HepG2 (cell line): ENCODE measurements at regions not wholly inside any gene's neighbourhood (a gene's known extent, or its start where the extent isn't known, plus 50 kb on each side); places are given as distances from the start of the nearest gene placed in this dataset.

Source experiments
- ATAC-seq: fragments of 200-7000 bp; cut with Tn5 transposase; 3 replicates; pipeline ENCODE4 v1.9.1; 2020; ENCODE audit warnings: mild to moderate bottlenecking, moderate library complexity
- BruUV-seq: library from RNA; stranded (reverse); fragments of 400-500 nt; replicated peaks from 2 replicates; lab custom pipeline; 2021; lab: Mats Ljungman, UMichigan
- CTCF ChIA-PET: fragments of 300-600 bp; formaldehyde crosslinking; extraction: SDS; loops from one replicate; lab custom pipeline; 2021; ENCODE audit warnings: low total read pairs, inconsistent platforms, low intra/inter-chr PET ratio; lab: Yijun Ruan, JAX
- POLR2A ChIA-PET: fragments of 350-600 bp; sonication (Branson Sonifier 250); formaldehyde crosslinking; loops from one replicate; lab custom pipeline; 2020; ENCODE audit warnings: antibody characterized with exemption, inconsistent platforms; lab: Yijun Ruan, JAX
- DNase-seq: peaks from one replicate; pipeline ENCODE4 v3.0.0-alpha.2; 2015; ENCODE audit warnings: low spot score
- FAIRE-seq: peaks from 3 replicates; lab custom pipeline; 2011; peaks lifted over from hg19 to GRCh38; lab: Jason Lieb, UNC
- H2AFZ ChIP-seq: one replicate; pipeline ENCODE4 v1.6.1; 2011; ENCODE audit warnings: low read length, inconsistent platforms
- H3K27ac ChIP-seq: fragments of 300-600 bp; 3 replicates; pipeline ENCODE4 v1.8.0; 2011; ENCODE audit warnings: mixed run types, mild to moderate bottlenecking, mixed read lengths, low read length, inconsistent platforms; ENCODE audit not compliant: insufficient read depth; ENCODE audit errors: extremely low read length
- H3K27me3 ChIP-seq, 2 experiments: fragments of 200-600 bp in 1 of 2; 2 replicates in 1 of 2; 3 replicates in 1 of 2; pipeline versions ENCODE4 v1.6.0 to v1.8.0; 2011; ENCODE audit warnings: low read length in 2 of 2, mild to moderate bottlenecking in 2 of 2, moderate library complexity in 2 of 2, inconsistent platforms in 1 of 2; ENCODE audit not compliant: insufficient read depth in 2 of 2, control insufficient read depth in 1 of 2
- H3K36me3 ChIP-seq, 2 experiments: fragments of 200-600 bp in 1 of 2; replicated peaks in 1 of 2; 2 replicates in 1 of 2; 3 replicates in 1 of 2; pipeline versions ENCODE4 v1.5.1 to v1.8.0; 2011; ENCODE audit warnings: low read length in 2 of 2, inconsistent platforms in 1 of 2; ENCODE audit not compliant: insufficient read depth in 2 of 2, control insufficient read depth in 1 of 2
- H3K4me1 ChIP-seq: 2 replicates; pipeline ENCODE4 v1.5.1; 2012; ENCODE audit warnings: low read length, inconsistent platforms; ENCODE audit not compliant: insufficient read depth
- H3K4me2 ChIP-seq: 2 replicates; pipeline ENCODE4 v1.6.0; 2011; ENCODE audit warnings: low read depth, low read length, inconsistent platforms
- H3K4me3 ChIP-seq, 3 experiments: fragments of 200-600 bp in 1 of 3; sonication (generic), shearing (Covaris generic) in 1 of 3; replicated peaks in 1 of 3; 2 replicates each; pipeline ENCODE4 v1.5.1; 2011 to 2016; ENCODE audit warnings: low read length in 3 of 3, inconsistent platforms in 2 of 3, low read depth in 2 of 3, mild to moderate bottlenecking in 2 of 3, control low read depth in 1 of 3, mixed read lengths in 1 of 3; ENCODE audit not compliant: insufficient read depth in 1 of 3
- H3K79me2 ChIP-seq: one replicate; pipeline ENCODE4 v1.6.1; 2011; ENCODE audit warnings: low read length, inconsistent platforms; ENCODE audit not compliant: insufficient read depth
- H3K9ac ChIP-seq: 2 replicates; pipeline ENCODE4 v1.6.0; 2011; ENCODE audit warnings: mild to moderate bottlenecking, low read depth, low read length, inconsistent platforms; ENCODE audit not compliant: insufficient read depth
- H3K9me3 ChIP-seq: 2 replicates; pipeline ENCODE4 v1.5.1; 2012; ENCODE audit warnings: mild to moderate bottlenecking, low read length
- H4K20me1 ChIP-seq: 2 replicates; pipeline ENCODE4 v1.6.0; 2011; ENCODE audit warnings: inconsistent platforms, mild to moderate bottlenecking, low read length, moderate library complexity; ENCODE audit not compliant: insufficient read depth
- BORCS8-MEF2B ChIP-seq: sonication (generic); formaldehyde crosslinking; IDR thresholded peaks from 2 replicates; pipeline ENCODE4 v1.8.0; 2022; ENCODE audit warnings: mild to moderate bottlenecking, missing genetic modification reagents
- ETV6 ChIP-seq: sonication (generic); formaldehyde crosslinking; conservative IDR thresholded peaks from 2 replicates; pipeline ENCODE4 v1.4.0; 2020; ENCODE audit warnings: missing genetic modification reagents
- GATAD1 ChIP-seq: IDR thresholded peaks from 2 replicates; pipeline ENCODE4 v1.6.1; 2016; ENCODE audit warnings: missing genetic modification reagents, missing compliant biosample characterization
- IRF2 ChIP-seq: IDR thresholded peaks from 2 replicates; pipeline ENCODE4 v1.6.1; 2018; ENCODE audit warnings: missing genetic modification reagents, missing compliant biosample characterization
- JUN ChIP-seq: sonication (generic); formaldehyde crosslinking; IDR thresholded peaks from 2 replicates; pipeline ENCODE4 v1.4.0; 2020; ENCODE audit warnings: mild to moderate bottlenecking, missing genetic modification reagents
- KMT2A ChIP-seq: sonication (generic); formaldehyde crosslinking; IDR thresholded peaks from 2 replicates; pipeline ENCODE4 v1.4.0; 2020; ENCODE audit warnings: missing genetic modification reagents
- MBD4 ChIP-seq: IDR thresholded peaks from 2 replicates; pipeline ENCODE4 v1.6.1; 2012; ENCODE audit warnings: low read length, inconsistent platforms, borderline replicate concordance
- MED1 ChIP-seq: sonication (generic); formaldehyde crosslinking; IDR thresholded peaks from 2 replicates; pipeline ENCODE4 v1.4.0; 2020; ENCODE audit warnings: missing genetic modification reagents
- NKX3-1 ChIP-seq: sonication (generic); formaldehyde crosslinking; IDR thresholded peaks from 2 replicates; pipeline ENCODE4 v1.5.0; 2020; ENCODE audit warnings: missing genetic modification reagents
- PHF5A ChIP-seq: IDR thresholded peaks from one replicate; pipeline ENCODE4 v1.6.1; 2018; ENCODE audit warnings: low read depth, missing genetic modification reagents; ENCODE audit not compliant: unreplicated experiment
- PITX1 ChIP-seq: sonication (generic); formaldehyde crosslinking; IDR thresholded peaks from 2 replicates; pipeline ENCODE4 v1.5.1; 2020; ENCODE audit warnings: mild to moderate bottlenecking, missing genetic modification reagents
- RARG ChIP-seq: sonication (generic); formaldehyde crosslinking; IDR thresholded peaks from 2 replicates; pipeline ENCODE4 v1.4.0; 2020; ENCODE audit warnings: low read depth, mild to moderate bottlenecking, missing genetic modification reagents
- TMF1 ChIP-seq: sonication (generic); formaldehyde crosslinking; IDR thresholded peaks from 2 replicates; pipeline ENCODE4 v1.8.1; 2022; ENCODE audit warnings: low read depth, missing genetic modification reagents
- TOPORS ChIP-seq: sonication (generic); formaldehyde crosslinking; IDR thresholded peaks from 2 replicates; pipeline ENCODE4 v1.8.0; 2023; ENCODE audit warnings: mild to moderate bottlenecking, missing genetic modification reagents
- TSC22D2 ChIP-seq: sonication (generic); formaldehyde crosslinking; IDR thresholded peaks from 2 replicates; pipeline ENCODE4 v1.5.1; 2020; ENCODE audit warnings: missing genetic modification reagents, mild to moderate bottlenecking, borderline replicate concordance
- ZNF550 ChIP-seq: sonication (generic); formaldehyde crosslinking; IDR thresholded peaks from 2 replicates; pipeline ENCODE4 v1.4.0; 2020; ENCODE audit warnings: mild to moderate bottlenecking, missing genetic modification reagents, borderline replicate concordance
- WGBS: methylation state at CpG from one replicate; pipeline ENCODE4 v1.1.6; 2017; ENCODE audit warnings: low lambda C conversion rate; 5-methylcytosine and 5-hydroxymethylcytosine counted together
- in situ Hi-C: cut with HindIII; loops from 2 replicates; pipeline ENCODE4 v1.10.0; 2017; ENCODE audit warnings: low pct_unique_long_range_greater_than_20kb; ENCODE audit not compliant: extremely low pct_ligation_motif_present
- intact Hi-C: fragments of 100-400 bp; cut with micrococcal nuclease; formaldehyde crosslinking; loops from one replicate; pipeline ENCODE4 v1.10.0; 2022; ENCODE audit not compliant: unreplicated experiment
- TF ChIP-seq, protein P1 (sequence below): sonication (generic); formaldehyde crosslinking; IDR thresholded peaks from 2 replicates; pipeline ENCODE4 v1.8.1; 2023; ENCODE audit warnings: mild to moderate bottlenecking, missing genetic modification reagents
- TF ChIP-seq, protein P2 (sequence below): IDR thresholded peaks from 2 replicates; pipeline ENCODE4 v1.6.1; 2016; ENCODE audit warnings: missing compliant biosample characterization, missing genetic modification reagents, borderline replicate concordance
- TF ChIP-seq, protein P3 (sequence below): sonication (generic); formaldehyde crosslinking; IDR thresholded peaks from 2 replicates; pipeline ENCODE4 v1.8.1; 2023; ENCODE audit warnings: missing genetic modification reagents, inconsistent platforms, borderline replicate concordance
- TF ChIP-seq, protein P4 (sequence below): sonication (generic); formaldehyde crosslinking; IDR thresholded peaks from 2 replicates; pipeline ENCODE4 v1.8.1; 2023; ENCODE audit warnings: mild to moderate bottlenecking, moderate library complexity, missing genetic modification reagents

DNA sequence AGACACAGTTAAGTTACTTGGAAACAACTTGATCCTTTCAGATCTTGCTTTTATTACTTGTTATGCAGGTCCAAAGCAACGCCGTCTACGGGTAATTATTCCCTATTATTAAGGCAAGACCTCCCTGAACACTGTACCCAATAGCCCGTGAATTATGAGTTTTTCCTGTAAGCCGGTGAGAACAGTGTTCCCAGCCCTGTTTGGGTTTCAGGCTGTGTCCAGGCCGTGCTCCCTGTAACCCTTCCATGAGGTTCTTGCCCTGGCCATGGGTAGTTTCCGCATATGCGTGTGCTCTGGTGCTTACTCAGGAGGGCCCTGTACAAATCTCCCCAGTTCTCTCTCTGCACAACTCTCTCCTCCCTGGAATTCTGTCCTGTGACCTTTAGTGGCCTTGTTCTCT is 65.6 kb upstream of the CNOT6 start (continued):
- TF ChIP-seq ETV6 (CRISPR knock-in tag) (no peak), PHF5A (CRISPR knock-in tag) (no peak), RARG (CRISPR knock-in tag) (no peak)
- TF ChIP-seq, protein P1, sequence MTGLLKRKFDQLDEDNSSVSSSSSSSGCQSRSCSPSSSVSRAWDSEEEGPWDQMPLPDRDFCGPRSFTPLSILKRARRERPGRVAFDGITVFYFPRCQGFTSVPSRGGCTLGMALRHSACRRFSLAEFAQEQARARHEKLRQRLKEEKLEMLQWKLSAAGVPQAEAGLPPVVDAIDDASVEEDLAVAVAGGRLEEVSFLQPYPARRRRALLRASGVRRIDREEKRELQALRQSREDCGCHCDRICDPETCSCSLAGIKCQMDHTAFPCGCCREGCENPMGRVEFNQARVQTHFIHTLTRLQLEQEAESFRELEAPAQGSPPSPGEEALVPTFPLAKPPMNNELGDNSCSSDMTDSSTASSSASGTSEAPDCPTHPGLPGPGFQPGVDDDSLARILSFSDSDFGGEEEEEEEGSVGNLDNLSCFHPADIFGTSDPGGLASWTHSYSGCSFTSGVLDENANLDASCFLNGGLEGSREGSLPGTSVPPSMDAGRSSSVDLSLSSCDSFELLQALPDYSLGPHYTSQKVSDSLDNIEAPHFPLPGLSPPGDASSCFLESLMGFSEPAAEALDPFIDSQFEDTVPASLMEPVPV (CRISPR knock-in tag) = no peak
- TF ChIP-seq, all 625 proteins: peak for 0

DNA sequence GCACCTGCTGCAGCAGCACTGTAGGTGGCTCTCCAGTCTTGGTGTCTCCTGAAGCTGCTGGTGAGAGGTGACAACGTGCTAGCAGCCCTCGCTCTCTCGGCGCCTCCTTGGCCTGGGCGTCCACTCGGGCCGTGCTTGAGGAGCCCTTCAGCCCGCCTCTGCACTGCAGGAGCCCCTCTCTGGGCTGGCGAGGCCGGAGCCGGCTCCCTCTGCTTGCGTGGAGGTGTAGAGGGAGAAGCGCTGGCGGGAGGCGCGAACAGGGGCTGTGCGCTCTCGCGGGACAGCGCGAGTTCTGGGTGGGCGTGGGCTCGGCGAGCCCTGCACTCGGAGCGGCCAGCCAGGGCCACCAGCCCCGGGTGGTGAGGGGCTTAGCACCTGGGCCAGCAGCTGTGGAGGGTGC is 62.2 kb upstream of the CNOT6 start:
- CTCF ChIA-PET = no interaction called here
- DNase-seq (no peak), FAIRE-seq (no peak), ATAC-seq (no peak)
- 77% methylated on average over 19 of the region's 27 CpGs for WGBS
- POLR2A ChIA-PET = no interaction called here
- Histone ChIP-seq H3K79me2 (no peaks in the 10 kb centered on the region), H3K9me3 (no peaks in the 10 kb centered on the region), H3K36me3 (no peaks in the 10 kb centered on the region), H3K4me2 (no peak overlapping the region), H3K9ac (no peak overlapping the region), H4K20me1 (no peaks in the 10 kb centered on the region), H3K27ac (no peak overlapping the region), H2AFZ (no peak overlapping the region), H3K4me1 (no peaks in the 10 kb centered on the region), H3K4me3 (no peak overlapping the region), H3K27me3 (peaks cover 0 to 17% of the 10 kb centered on the region in 2 experiments; a peak in 2 of 5 replicates)
- BruUV-seq = no TSS peak
- in situ Hi-C loops (no loop called here), intact Hi-C loops (no loop called here)
- TF ChIP-seq MBD4 (no peak), IRF2 (no peak), TOPORS (no peak), TSC22D2 (CRISPR knock-in tag) (no peak), ZNF550 (CRISPR knock-in tag) (no peak), GATAD1 (CRISPR knock-in tag) (no peak), PITX1 (CRISPR knock-in tag) (no peak), JUN (CRISPR knock-in tag) (no peak), TMF1 (CRISPR knock-in tag) (no peak), KMT2A (CRISPR knock-in tag) (no peak), MED1 (CRISPR knock-in tag) (no peak), NKX3-1 (CRISPR knock-in tag) (no peak), BORCS8-MEF2B (no peak)
- TF ChIP-seq, protein P2, sequence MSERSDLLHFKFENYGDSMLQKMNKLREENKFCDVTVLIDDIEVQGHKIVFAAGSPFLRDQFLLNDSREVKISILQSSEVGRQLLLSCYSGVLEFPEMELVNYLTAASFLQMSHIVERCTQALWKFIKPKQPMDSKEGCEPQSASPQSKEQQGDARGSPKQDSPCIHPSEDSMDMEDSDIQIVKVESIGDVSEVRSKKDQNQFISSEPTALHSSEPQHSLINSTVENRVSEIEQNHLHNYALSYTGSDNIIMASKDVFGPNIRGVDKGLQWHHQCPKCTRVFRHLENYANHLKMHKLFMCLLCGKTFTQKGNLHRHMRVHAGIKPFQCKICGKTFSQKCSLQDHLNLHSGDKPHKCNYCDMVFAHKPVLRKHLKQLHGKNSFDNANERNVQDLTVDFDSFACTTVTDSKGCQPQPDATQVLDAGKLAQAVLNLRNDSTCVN (CRISPR knock-in tag) = no peak
- TF ChIP-seq, protein P3, sequence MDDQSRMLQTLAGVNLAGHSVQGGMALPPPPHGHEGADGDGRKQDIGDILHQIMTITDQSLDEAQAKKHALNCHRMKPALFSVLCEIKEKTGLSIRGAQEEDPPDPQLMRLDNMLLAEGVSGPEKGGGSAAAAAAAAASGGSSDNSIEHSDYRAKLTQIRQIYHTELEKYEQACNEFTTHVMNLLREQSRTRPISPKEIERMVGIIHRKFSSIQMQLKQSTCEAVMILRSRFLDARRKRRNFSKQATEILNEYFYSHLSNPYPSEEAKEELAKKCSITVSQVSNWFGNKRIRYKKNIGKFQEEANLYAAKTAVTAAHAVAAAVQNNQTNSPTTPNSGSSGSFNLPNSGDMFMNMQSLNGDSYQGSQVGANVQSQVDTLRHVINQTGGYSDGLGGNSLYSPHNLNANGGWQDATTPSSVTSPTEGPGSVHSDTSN (CRISPR knock-in tag) = no peak
- TF ChIP-seq, protein P4, sequence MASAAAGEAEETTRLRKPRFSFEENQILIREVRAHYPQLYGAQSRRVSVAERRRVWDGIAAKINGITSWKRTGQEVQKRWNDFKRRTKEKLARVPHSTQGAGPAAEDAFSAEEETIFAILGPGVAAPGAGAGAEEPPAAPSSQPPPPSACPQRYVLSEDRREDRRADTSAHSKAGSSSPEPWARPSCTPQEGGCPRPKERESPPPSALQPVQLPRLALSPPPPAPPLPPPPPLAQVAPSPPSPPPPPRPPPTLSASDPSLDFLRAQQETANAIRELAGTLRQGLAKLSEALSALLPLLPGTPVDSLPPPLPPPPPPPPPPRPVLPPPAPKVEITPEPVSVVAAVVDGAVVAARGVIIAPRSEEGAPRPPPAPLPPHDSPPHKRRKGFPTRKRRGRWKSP (CRISPR knock-in tag) = no peak
